Activated CD4-positive, alpha-beta T cell treated with anti-CD3 and anti-CD28 coated beads for 24 hours (primary cell): ENCODE measurements at regions not wholly inside any gene's neighbourhood (a gene's known extent, or its start where the extent isn't known, plus 50 kb on each side); places are given as distances from the start of the nearest gene placed in this dataset.
"Not testable (repeated sequence)": the region's sequence is repeated elsewhere in the genome, so short reads cannot be mapped to it uniquely, and the experiment has no call there.

Experiments
- DNase-seq, 2 donors: peaks; one replicate each; pipeline ENCODE4 v3.0.0-alpha.2; 2020; ENCODE audit warnings: low read depth in 2 of 2

DNA sequence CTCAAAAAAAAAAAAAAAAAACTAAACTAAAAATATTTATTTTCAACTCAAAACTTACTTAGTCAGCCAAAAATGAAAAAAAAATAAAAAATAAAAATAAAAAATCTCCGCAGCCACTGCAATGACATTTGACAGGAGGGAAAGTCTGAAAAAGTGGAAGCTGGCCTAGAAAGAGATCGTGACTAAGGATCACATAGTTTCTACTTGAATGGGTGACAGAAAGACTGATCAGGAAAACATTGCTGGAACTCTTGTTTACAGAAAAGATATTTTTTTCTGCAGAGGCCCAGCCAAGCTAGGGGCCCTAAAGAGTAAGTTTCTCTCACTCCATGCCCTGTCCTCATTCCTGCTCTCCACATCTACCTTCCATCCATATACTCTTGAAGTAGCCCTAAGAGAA, 92.8 kb upstream of the KCND2 start:
- no peak for DNase-seq

DNA sequence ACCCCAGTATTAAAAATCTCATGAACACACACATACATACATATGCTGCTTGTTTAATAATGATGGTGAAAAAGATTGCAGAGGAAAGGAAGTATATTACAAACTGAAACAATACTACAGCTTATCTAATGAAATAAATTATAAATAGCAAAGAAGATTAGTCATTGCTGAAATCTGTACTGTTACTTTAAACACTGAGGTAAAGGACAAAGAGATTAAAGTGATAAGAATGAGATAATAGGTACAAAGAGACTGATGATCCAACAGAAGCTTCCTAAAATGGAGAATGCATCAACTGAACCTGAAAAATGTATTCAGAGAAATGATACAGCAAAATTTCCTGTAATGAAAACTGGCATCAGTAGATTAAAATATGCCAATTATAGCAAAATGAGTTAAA, 91.5 kb upstream of the KCND2 start:
- DNase-seq, result no peak

GRCh38 chr7:120184866-120185265, 88.1 kb upstream of the KCND2 start:
- no peak for DNase-seq

GRCh38 chr7:120185940-120186682, 86.9 kb upstream of the KCND2 start:
- DNase-seq, result no peak

DNA sequence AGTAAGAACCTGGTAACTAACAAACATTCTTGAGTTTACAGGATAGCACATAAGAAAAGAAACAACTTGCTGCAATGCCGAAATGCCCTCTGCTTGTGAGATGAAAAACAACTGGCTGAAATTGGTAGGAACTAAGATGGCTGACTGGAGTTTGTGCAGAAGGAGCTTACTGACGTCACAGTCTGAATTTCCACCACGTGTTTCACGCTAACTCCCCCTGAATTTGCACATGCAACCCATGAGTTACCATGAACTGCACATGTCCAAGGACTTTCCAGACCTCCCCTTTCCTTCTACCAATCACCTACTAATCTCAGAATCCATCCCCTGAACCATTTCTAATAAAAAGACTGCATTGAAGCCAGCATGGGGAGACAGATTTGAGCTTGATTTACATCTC, 86.3 kb upstream of the KCND2 start:
- no peak for DNase-seq

- no peak for DNase-seq
These were observed 83.4 kb upstream of the KCND2 start for GRCh38 chr7:120189623-120190022.

DNA sequence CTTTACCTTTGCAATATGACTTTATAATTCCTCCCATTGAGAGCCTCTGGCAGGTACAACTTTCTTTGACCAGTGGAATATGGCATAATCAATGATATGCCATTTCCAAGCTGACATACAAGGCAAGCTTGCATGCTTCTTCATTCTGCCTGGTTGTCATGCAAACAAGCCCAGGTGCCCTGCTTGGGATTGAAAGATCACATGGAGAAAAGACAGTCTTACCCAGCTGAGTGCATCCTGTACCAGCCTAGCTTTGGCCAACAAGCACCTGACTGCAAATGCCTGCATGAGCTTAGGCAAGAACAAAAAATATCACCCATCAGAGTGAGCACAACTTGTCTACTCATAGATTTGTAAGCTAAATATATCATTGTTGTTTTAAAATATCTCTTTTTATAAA, 82.9 kb upstream of the KCND2 start:
- DNase-seq, result no peak

DNA sequence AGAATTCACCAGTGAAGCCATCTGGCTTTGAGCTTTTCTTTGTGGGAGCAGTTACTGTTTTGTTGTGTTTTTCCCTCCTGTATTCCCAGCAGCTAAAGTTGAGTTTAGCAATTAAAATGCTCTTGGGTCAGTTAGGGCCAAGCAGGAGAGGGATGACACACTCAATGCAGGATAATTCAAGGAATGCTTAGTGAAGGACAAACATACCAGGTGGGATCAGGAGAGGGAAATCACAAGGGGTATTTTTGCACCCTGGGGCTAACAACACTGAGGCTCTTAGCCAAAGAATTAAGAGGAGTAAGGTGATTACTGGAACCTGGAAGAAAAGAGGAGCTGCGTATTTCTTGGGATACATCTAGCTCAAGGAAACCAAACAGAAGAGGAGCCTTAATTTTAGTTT, 82.4 kb upstream of the KCND2 start:
- no peak for DNase-seq

DNA sequence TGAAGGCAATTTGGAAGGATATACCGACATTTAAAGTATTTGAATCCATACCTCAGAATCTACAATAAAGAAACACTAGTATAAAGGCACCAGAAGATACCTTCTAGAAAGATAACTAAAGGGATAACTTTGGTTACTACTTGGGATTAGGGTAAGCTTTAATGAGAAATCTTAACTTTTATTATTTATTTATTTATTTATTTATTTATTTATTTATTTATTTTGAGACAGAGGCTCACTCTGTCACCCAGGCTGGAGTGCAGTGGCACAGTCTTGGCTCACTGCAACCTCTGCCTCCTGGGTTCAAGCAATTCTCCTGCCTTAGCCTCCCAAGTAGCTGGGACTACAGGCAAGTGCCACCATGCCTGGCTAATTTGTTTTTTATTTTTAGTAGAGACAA, 81.6 kb upstream of the KCND2 start:
- DNase-seq, result not testable (repeated sequence)

DNA sequence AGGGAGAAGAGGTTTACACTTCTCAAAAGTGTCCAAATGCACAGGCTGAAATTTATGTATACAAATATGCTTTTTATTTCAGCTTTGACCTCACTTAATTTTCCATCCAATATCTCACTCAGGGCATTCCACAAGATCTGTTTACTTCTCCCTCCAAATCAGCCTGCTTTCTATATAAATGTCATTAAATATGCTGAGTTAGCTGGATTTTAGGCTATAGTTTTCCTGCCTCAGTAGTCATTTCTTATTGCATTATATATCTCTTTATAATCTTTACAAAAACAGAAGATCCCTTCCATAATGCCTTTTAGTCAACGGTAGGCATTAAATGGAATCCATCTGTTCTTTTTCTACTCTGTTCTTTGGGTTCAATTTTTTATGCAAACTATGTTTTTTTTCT, 71.7 kb upstream of the KCND2 start:
- no peak for DNase-seq

DNA sequence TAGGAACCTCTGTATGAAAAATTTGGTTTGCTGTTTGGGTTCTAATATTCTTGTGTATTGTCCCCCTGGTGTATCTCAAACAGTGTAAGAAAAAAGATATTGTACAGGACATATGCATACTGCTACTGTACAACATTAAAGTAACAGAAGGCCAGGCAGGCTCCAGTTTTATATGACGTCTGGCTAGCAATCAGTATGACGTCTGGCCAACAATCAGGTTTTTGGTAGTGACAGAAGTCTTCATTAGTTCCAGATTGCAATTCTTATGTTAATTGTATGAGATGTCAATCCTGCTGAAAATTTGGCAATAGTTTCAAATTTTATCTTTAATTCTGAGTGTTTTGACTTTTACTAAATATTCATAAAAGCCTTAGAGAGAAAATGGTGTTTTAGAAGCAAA, 67.9 kb upstream of the KCND2 start:
- DNase-seq, result no peak

DNA sequence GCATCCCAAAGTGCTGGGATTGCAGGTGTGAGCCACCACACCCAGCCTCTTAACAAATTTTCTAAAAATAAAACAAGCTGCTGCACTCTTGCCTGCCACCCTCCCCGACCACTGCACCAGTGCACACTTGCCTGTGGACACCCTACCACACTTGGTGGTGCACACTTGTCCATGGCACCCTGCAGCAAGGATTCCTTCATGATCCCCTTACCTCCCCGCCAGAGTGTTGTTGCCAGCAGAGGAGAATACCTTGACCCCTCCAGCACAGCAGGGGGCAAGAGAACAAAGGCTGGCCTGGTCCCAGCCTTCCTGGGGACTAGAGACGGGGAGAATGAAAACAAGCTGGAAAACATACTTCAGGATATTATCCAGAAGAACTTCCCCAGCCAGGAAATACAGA, 65.9 kb upstream of the KCND2 start:
- DNase-seq, result no peak

GRCh38 chr7:120215654-120216053, 57.3 kb upstream of the KCND2 start:
- DNase-seq, result no peak

DNA sequence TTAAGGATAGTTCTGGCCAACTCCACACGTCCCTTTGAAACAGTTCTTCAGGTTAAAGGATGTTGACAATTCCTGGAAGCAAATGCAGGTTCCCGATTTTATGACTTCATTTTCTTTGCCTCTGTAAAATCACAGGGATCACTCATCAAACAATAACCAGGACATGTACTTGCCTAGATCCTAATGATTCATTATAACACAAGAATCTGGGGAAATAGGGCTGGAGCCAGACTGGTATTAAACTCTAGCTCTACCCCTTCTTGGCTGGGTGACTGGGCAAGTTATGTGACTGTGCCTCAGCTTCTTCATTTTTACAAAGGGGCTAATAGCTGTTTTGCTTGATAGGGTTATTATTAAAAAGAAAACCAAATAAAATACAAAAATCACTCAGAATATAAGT, 56.0 kb upstream of the KCND2 start:
- no peak for DNase-seq

DNA sequence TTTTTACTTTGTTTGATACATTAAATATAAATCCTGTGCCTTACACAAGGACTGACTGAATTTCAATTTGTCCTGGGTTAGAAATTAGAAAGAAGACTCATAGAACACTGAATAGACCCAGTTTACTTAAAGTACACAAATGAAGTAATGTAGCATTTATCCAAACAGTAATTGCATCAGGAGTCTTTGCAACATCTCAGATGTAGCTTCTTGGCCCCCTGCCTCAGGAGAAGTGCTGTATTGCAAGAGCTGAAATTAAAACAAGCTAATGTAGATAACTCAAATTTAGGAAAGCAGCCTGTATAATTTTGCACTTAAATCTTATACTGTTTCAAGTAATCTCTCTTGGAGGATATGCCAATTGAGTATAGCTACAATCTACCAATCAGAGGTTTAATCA, 54.3 kb upstream of the KCND2 start:
- DNase-seq, result no peak

DNA sequence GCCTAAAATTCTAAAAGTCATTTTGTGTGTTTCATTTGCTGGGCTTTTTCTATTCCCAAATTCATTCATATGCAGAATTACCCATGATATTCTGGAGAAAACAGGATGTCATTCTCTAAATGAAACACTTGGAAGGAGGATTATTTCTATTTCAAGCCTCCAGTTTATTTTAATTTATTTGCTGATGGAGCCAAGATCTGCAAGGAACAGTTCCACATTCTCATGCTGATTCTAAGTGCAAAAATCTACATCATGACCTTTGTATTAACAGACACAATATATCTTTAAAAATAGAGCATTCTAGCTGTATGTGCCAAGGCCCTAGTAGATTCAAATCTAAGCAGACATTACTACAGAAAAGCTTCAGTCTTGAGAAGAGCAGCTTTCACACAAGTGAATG, 51.3 kb upstream of the KCND2 start:
- no peak for DNase-seq
